22Rv1 (cell line): ENCODE measurements at regions not wholly inside any gene's neighbourhood (a gene's known extent, or its start where the extent isn't known, plus 50 kb on each side); places are given as distances from the start of the nearest gene placed in this dataset.

ENCODE experiments used
- CTCF ChIP-seq: fragments of 450-650 bp; IDR thresholded peaks from 2 replicates; pipeline ENCODE4 v1.5.1; 2017; ENCODE audit warnings: mild to moderate bottlenecking
- ZFX ChIP-seq: fragments of 450-650 bp; IDR thresholded peaks from 2 replicates; pipeline ENCODE4 v1.6.1; 2017; ENCODE audit warnings: antibody characterized with exemption, borderline replicate concordance

GRCh38 chr14:38143170-38143569, 64.5 kb upstream of the SSTR1 start:
- TF ChIP-seq CTCF (no peak), ZFX (no peak)
